Esophagus squamous epithelium (tissue), 4 donors: ENCODE measurements at regions not wholly inside any gene's neighbourhood (a gene's known extent, or its start where the extent isn't known, plus 50 kb on each side); places are given as distances from the start of the nearest gene placed in this dataset.

Experiments used
- CTCF ChIP-seq, 6 experiments: fragments of 450-650 bp in 4 of 6; fragments of 200-600 bp in 2 of 6; sonication (generic) in 2 of 6; IDR thresholded peaks; one replicate each; pipeline ENCODE4 v1.5.1; 2016 to 2019; ENCODE audit warnings: antibody characterized with exemption in 6 of 6, mild to moderate bottlenecking in 4 of 6, moderate library complexity in 4 of 6
- POLR2A ChIP-seq, 4 donors: fragments of 450-650 bp; IDR thresholded peaks; one replicate each; pipeline ENCODE4 v1.6.1; 2017; ENCODE audit warnings: antibody characterized with exemption in 4 of 4, mild to moderate bottlenecking in 4 of 4, moderate library complexity in 3 of 4

DNA sequence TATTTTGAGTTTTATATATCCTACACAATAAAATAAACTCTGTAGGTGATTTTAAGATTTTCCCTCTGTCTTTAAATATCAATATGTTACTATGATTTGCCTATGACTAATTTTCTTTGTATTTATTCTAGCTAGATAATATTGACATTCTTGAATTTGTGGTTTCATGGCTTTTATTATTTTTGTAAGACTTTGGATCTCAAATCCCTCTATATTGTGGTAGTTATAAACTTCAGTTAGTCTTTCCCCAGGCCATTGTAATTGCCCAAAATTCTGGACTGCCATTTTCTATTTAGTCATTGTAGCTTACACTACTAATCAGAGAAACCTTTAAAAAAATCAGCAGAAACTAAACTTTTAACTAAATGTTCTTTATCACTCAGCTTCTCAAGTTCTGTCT is 1559.3 kb upstream of the GBE1 start:
- TF ChIP-seq CTCF (IDR thresholded peaks at IDR 0.05) (no peak), POLR2A (IDR thresholded peaks at IDR 0.05) (no peak)
